CD4-positive, alpha-beta T cell treated with Interferon gamma for 1 hour (primary cell): ENCODE measurements at regions not wholly inside any gene's neighbourhood (a gene's known extent, or its start where the extent isn't known, plus 50 kb on each side); places are given as distances from the start of the nearest gene placed in this dataset.

Experiments used
- DNase-seq: peaks from one replicate; pipeline ENCODE4 v3.0.0-alpha.2; 2020

GRCh38 chr3:177647876-177648275 lies 450.6 kb upstream of the TBL1XR1 start:
- DNase-seq, result peak; percentile 2

GRCh38 chr3:177652556-177653291 lies 455.4 kb upstream of the TBL1XR1 start:
- no peak for DNase-seq

- no peak for DNase-seq
Observed at GRCh38 chr3:177657243-177657642, 460.0 kb upstream of the TBL1XR1 start.

- no peak for DNase-seq
Observed at GRCh38 chr3:177658354-177658753, 461.1 kb upstream of the TBL1XR1 start.

- DNase-seq, result peak; percentile 22
Observed at GRCh38 chr3:177664380-177665103, 467.3 kb upstream of the TBL1XR1 start.

- no peak for DNase-seq
Observed at GRCh38 chr3:177665122-177665808, 468.0 kb upstream of the TBL1XR1 start.

- DNase-seq, result no peak
Observed at GRCh38 chr3:177672252-177672911, 475.1 kb upstream of the TBL1XR1 start.

GRCh38 chr3:177673112-177673914 lies 476.0 kb upstream of the TBL1XR1 start:
- no peak for DNase-seq

- DNase-seq, result no peak
Observed at GRCh38 chr3:177674186-177674585, 476.9 kb upstream of the TBL1XR1 start.

- DNase-seq, result no peak
Observed at GRCh38 chr3:177676148-177676547, 478.9 kb upstream of the TBL1XR1 start.

- no peak for DNase-seq
Observed at GRCh38 chr3:177676947-177677587, 479.8 kb upstream of the TBL1XR1 start.

- DNase-seq, result no peak
Observed at GRCh38 chr3:177679568-177680471, 482.5 kb upstream of the TBL1XR1 start.

- no peak for DNase-seq
Observed at GRCh38 chr3:177680472-177680821, 483.2 kb upstream of the TBL1XR1 start.

- no peak for DNase-seq
Observed at GRCh38 chr3:177681156-177681555, 483.9 kb upstream of the TBL1XR1 start.

- no peak for DNase-seq
Observed at GRCh38 chr3:177681852-177682251, 484.6 kb upstream of the TBL1XR1 start.

GRCh38 chr3:177683586-177683985 lies 486.3 kb upstream of the TBL1XR1 start:
- DNase-seq, result no peak

GRCh38 chr3:177686671-177687070 lies 489.4 kb upstream of the TBL1XR1 start:
- DNase-seq, result no peak

GRCh38 chr3:177687291-177687690 lies 490.0 kb upstream of the TBL1XR1 start:
- DNase-seq, result no peak

GRCh38 chr3:177688152-177688551 lies 490.9 kb upstream of the TBL1XR1 start:
- no peak for DNase-seq

GRCh38 chr3:177689077-177689476 lies 491.8 kb upstream of the TBL1XR1 start:
- no peak for DNase-seq

- DNase-seq, result no peak
Observed at GRCh38 chr3:177689869-177690268, 492.6 kb upstream of the TBL1XR1 start.
